ENCODE measurements at regions not wholly inside any gene's neighbourhood (a gene's known extent, or its start where the extent isn't known, plus 50 kb on each side); places are given as distances from the start of the nearest gene placed in this dataset.
"Not testable (repeated sequence)": the region's sequence is repeated elsewhere in the genome, so short reads cannot be mapped to it uniquely, and the experiment has no call there.

DNA sequence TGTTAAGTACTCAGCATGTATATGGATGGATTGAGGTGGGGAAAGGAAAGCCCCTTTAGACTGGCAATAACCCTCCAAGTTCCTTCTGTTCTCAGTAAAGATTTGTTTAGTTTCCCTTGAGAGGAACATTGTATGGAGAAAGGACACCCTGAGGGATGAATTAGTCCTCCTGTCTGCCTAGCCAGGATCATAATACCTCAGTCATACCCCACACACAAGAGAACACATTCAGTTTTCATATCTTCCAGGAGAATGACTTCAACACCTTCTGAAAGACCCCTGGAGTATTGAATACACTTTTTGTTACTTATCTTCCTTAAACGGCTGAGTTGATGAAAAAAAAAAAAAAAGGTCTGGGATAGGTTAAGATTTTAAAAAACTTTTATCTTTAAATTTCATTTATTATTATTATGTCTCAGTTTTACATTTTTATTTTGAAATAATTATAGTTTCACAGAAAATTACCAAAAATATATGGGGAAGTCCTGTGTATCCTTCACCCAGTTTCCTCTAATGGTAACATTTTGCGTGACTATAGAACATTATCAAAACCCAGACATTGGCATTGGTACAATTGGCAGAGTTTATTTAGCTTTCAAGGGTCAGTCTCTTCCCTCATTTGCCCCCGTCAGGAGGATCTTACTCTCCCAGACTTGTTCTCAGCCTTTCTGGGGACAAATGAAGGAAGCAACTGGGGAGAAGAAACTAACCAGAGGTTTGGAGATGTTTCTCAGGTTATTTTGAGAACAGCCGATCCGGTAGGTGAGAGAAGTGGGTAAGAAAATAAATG, 88.0 kb downstream of the ACTBL2 start:
- DNase-seq, result no peak

DNA sequence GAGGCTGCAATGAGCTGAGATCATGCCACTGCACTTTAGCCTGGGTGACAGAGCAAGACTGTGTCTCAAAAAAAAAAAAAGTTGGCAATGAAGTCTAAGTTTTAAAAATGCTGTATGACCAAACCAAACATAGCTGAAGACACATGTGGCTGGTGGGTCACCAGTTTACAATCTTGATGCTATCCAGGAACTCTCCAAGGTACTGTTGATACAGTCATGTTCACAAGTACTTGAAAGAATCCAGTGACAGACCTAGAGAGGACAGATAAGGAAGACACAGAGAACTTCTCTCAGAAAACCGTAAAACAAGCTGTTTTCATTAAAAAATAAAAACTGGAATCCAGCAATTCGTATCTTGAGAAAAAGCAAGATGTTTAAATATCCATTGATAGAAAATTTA, 95.7 kb downstream of the ACTBL2 start:
- no peak for DNase-seq

DNA sequence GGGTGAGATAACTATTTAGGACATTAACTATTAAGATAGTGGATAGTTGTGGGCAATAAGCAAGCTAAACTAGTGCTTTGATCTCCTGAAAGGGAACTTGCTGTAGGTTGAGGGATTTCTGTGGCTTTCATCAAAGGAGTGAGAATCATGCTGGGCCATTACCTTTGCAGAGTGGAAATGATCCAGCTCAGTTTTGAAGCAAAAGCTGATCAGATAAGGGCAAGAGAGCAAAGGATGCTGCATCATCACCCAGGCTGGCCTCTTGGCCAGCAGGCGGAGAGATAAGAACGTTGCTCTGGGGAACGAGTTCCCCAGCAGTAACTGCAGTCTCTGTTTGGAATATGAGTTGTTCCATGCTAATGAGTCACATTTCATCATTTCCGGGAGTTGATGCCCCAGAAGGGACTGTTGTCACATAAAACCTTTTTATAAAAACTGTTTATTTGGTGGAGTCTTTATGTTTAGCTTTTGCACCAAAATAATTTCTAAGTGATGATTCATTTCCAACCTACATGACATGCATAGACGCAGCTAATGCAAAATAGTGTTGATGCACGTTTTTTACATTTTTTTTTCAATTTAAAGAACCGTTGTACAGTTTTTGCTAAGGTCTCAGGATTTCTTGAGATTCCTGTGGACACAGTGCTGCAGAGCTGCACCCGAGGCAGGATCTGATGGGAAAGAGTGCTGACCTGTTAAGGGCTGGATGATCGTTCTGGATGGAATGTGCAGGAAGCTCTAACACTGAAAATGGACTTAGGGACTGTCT, 99.3 kb downstream of the ACTBL2 start:
- peak; percentile 18 for DNase-seq

DNA sequence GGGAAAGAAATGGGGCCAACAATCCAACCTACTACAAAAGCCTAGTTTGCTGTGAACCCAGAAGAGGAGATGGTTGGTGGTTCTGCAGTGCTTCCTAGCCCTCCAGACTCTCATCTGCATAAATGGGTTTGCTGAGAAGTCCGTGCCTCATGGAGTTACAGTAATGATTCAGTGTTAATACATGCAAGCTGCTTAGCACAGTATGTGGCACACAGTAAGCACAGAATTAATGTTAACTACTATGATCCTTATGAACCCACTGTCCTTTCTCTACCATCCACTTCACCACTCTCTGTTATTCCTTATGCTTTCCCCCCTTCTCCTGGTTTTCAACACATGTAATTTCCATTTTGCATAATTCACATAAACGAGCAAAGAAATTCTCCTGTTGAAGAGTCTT, 100.0 kb downstream of the ACTBL2 start:
- DNase-seq, result no peak

- no peak for DNase-seq
Observed at GRCh38 chr5:57370376-57370775, 112.2 kb downstream of the ACTBL2 start.

DNA sequence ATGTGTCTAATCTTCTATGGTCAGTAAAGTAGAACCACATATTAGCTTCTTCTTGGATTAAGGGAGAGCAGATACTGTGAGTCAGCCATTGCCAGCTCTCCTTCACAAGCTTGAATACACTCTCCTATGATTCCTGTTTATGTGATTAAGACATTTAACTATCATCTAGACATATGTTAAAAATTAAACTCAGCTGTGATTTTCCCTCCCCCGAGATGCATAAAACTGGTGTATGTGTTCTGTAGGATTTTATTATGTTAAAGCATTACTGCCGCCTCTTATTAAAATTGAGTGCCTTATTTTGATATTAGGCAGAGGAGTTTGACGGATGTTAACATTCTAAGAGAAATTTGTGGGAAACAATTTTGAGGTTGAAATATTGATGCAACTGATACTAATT, 114.6 kb downstream of the ACTBL2 start:
- DNase-seq, result no peak

- DNase-seq, result no peak
Observed at GRCh38 chr5:57366744-57367143, 115.9 kb downstream of the ACTBL2 start.

- DNase-seq, result no peak
Observed at GRCh38 chr5:57362951-57363350, 119.7 kb downstream of the ACTBL2 start.

GRCh38 chr5:57360871-57361270, 121.7 kb downstream of the ACTBL2 start:
- no peak for DNase-seq

DNA sequence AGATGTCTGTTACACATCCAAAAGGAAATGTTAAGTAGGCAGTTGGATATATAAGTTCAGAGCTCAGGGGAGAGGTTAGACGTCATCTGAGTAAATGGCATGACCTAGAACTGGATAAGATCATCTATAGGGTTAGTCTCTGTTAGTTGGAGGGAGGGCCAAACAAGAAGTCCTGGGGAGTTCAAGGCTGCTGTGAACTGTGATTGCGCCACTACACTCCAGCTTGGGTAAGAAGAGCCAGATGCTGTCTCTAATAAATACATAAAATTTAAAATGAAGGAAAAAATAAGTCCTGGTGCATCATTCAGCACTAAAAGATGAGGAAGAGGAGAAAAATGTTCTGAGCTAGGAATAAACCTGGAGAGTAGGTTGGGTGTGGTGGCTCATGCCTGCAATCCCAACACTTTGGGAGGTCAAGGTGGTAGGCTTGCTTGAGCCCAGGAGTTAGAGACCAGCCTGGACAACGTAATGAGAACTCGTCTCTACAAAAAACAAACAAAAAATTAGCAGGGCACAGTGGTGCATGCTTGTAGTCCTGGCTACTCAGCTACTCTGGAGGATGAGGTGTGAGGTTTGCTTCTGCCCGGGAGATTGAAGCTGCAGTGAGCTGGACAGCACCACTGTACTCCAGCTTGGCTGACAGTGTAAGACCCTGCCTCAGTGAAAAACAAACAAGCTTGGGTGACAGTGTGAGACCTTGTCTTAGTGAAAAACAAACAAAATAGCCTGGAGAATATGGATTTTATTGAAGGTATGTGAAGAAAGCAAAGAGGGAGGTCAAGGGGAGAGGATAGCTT, 123.6 kb downstream of the ACTBL2 start:
- DNase-seq, result no peak

GRCh38 chr5:57356850-57357249, 125.8 kb downstream of the ACTBL2 start:
- DNase-seq, result not testable (repeated sequence)

GRCh38 chr5:57349214-57349613, 133.4 kb downstream of the ACTBL2 start:
- DNase-seq, result no peak

- no peak for DNase-seq
Observed at GRCh38 chr5:57348376-57349140, 134.1 kb downstream of the ACTBL2 start.

DNA sequence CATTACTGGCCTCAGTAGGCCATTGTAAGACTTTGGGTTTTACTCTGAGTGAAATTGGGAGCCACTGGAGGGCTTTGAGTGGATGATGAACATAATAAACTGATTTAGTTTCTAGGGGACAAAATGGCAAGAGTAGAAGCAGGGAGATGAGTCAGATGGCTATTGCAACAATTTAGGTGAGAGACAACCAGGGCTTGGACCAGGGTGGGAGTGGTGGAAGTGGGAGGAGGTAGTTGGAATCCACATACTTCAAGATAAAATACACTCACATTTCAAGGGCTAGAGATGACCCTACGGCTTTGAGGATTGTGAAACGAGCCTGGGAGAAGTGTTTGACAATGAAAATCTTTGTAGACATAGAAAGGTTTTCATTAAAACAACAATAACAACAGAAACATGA, 136.3 kb downstream of the ACTBL2 start:
- no peak for DNase-seq

DNA sequence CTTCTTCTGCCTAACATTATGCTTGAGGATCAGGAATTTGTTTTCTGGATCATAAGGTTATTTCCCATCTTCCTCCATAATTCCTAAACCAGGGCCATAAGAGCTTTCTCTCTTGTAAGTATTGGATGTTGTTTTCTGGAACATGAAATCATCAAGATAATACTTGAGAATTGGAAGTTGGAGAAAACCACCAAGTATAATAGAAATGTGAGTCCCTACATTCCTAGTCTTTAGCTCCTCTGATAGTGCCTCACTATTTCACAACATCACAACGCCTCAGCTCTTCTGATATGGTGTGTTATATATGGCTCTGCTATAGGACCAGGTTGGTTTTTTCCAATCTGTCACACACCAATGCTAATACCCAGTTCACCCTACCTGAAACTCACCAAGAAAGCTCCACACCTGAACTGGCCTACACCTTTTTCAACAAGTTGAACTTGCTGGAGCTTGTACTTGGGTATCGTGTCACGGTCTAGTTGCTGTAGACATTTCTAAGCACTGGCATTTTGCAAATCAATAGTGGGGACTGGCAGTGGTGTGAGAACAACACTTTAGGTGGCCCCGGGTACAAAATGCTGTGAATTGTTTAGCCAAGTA, 141.1 kb downstream of the ACTBL2 start:
- DNase-seq, result no peak

DNA sequence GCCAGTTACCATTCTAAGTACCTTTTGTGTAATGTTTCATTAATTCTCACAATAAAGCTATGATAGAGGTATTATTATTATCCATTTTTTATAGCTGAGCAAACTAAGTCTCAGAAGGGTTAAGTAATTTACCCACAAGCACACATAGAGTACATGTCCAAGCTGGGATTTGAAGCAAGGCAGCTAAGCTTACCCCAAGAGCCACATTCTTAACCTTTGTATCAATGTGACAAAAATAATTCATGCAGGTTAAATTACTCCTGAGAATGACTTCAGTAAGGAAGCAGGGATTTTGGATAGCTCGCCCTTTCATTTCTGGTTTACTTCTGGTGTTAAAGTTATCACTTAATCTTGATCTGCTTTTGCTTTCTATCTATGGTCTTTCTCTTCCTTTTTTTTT, 141.9 kb downstream of the ACTBL2 start:
- no peak for DNase-seq

DNA sequence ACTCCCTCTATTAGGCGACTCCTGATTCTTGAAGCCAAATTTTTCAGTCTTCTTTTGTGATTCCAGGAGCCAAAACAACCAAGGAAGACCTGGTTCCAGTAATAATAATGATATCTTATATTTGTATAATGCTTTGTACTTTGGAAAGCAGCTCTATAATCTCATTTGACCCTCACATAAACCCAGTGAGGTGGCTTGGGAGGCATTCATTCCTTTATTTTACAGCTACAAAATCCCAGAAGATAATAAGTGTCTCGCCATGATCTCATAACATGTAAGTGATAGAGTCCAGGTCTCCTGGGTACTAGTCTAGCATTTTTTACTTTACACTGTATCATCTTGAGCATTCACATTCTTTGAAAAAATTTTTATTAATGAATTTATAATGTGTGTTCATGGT, 143.1 kb downstream of the ACTBL2 start:
- no peak for DNase-seq

- no peak for DNase-seq
Observed at GRCh38 chr5:57338868-57339340, 143.7 kb downstream of the ACTBL2 start.

- no peak for DNase-seq
Observed at GRCh38 chr5:57338068-57338867, 144.3 kb downstream of the ACTBL2 start.

DNA sequence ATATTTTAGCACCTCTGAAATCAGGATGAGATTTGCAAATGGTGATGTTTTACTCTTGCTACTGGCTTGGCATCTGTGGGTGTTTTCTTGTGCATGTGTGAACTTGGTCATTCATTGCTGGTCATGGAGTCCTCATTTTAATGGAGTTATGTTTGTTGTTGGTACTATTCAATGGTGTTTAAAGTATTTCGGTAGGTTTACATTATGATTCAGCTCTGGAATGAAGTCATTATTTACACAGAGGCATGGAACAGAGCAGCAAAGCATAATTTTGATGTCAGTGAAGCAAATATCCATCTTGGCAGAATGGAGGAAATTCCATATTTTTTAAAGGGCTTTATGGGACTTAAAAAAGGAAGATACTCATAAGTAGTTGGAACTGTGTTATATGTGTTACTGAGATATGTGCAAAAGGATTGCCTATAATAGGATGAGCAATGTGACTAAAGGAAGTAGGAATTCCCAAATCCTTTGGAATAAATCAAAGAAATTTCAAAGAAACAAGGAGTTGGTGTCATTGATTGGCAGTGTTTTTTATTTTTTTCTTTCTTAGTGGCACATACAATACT, 147.4 kb downstream of the ACTBL2 start:
- DNase-seq, result no peak

GRCh38 chr5:57334475-57334874, 148.1 kb downstream of the ACTBL2 start:
- DNase-seq, result no peak
